ENCODE measurements at regions not wholly inside any gene's neighbourhood (a gene's known extent, or its start where the extent isn't known, plus 50 kb on each side); places are given as distances from the start of the nearest gene placed in this dataset.

GRCh38 chrX:52270453-52271116, 85.9 kb downstream of the MAGED4 start:
- ChIA-PET SMC1A (ENCODE audit: uncharacterized antibody, unreplicated experiment) (no interaction called here), RAD21 (ENCODE audit: unreplicated experiment) (no interaction called here), POLR2A (no interaction called here), CTCF (interaction anchor here (1.3 kb wide), 1 partner anchor 9 kb away, joined by 3 read pairs; no protein-coding TSS in a partner anchor)
- 8% methylated on average over 4 of the region's 4 CpGs for WGBS (ENCODE audit: insufficient coverage, insufficient replicate concordance, low lambda C conversion rate, missing lambda C conversion rate)
- BruUV-seq (replicated peaks) = no TSS peak
- Histone ChIP-seq H3K4me1 (ENCODE audit: control insufficient read depth, insufficient read depth, low read length) (no peaks in the 10 kb centered on the region), H3K36me3 (ENCODE audit: control insufficient read depth in 2 of 2, insufficient read depth in 2 of 2, low read length in 1 of 2) (no peaks in the 10 kb centered on the region), H4K20me1 (ENCODE audit: control insufficient read depth, insufficient read depth) (no peaks in the 10 kb centered on the region), H3K9ac (ENCODE audit: control insufficient read depth, insufficient read depth, low read length) (no peak overlapping the region), H3K79me2 (ENCODE audit: control insufficient read depth, insufficient read depth, low read length) (no peaks in the 10 kb centered on the region), H2AFZ (ENCODE audit: control insufficient read depth, low read depth, low read length) (no peak overlapping the region), H3K27ac (ENCODE audit: control insufficient read depth, insufficient read depth) (no peak overlapping the region), H3K4me2 (ENCODE audit: control insufficient read depth, insufficient read depth) (no peak overlapping the region), H3K4me3 (no peak overlapping the region), H3K9me3 (replicated peaks; ENCODE audit: control insufficient read depth, insufficient read depth, low read length) (no peaks in the 10 kb centered on the region), H3K27me3 (replicated peaks in 1 of 2; ENCODE audit: control insufficient read depth in 2 of 2, insufficient read depth in 2 of 2, low read length in 1 of 2) (no peaks in the 10 kb centered on the region)
- TF ChIP-seq YBX1 (IDR thresholded peaks at IDR 0.05) = no peak
- TF ChIP-seq SMC3 (IDR thresholded peaks at IDR 0.05; ENCODE audit: borderline replicate concordance, low read length) = no peak
- no peak for TF ChIP-seq SUZ12 (IDR thresholded peaks at IDR 0.05; ENCODE audit: unreplicated experiment)
- TF ChIP-seq IKZF2 (IDR thresholded peaks at IDR 0.05) = no peak
- no peak for TF ChIP-seq ELK1 (IDR thresholded peaks at IDR 0.05; ENCODE audit: low read depth, low read length)
- no peak for TF ChIP-seq ZNF217 (IDR thresholded peaks at IDR 0.05)
- TF ChIP-seq SREBF1 (IDR thresholded peaks at IDR 0.05; ENCODE audit: low read length) = no peak
- TF ChIP-seq CBX3 (IDR thresholded peaks at IDR 0.05; ENCODE audit: borderline replicate concordance, low read depth) = no peak
- intact Hi-C loops (cut with micrococcal nuclease; ENCODE audit: unreplicated experiment) (no loop called here), in situ Hi-C loops (cut with MboI) (no loop called here)
- DNase-seq (ENCODE audit: low read depth, low spot score) (no peak), FAIRE-seq (no peak), ATAC-seq (no peak)

Measured in GM12878 (cell line).